ENCODE measurements at regions not wholly inside any gene's neighbourhood (a gene's known extent, or its start where the extent isn't known, plus 50 kb on each side); places are given as distances from the start of the nearest gene placed in this dataset.

GRCh38 chr4:155571184-155571944 lies 95.3 kb upstream of the GUCY1A1 start:
- no peak for TF ChIP-seq CTCF (IDR thresholded peaks at IDR 0.05; ENCODE audit: low read length)
- no peak for TF ChIP-seq EZH2 (optimal IDR thresholded peaks at IDR 0.05; ENCODE audit: low read depth, low read length)
- no peak for TF ChIP-seq EZH2phosphoT487 (IDR thresholded peaks at IDR 0.05; ENCODE audit: low read length)
